ENCODE measurements at regions not wholly inside any gene's neighbourhood (a gene's known extent, or its start where the extent isn't known, plus 50 kb on each side); places are given as distances from the start of the nearest gene placed in this dataset.

- Histone ChIP-seq H3K27me3 (replicated peaks; ENCODE audit: control insufficient read depth, insufficient read depth, low read length) (no peaks in the 10 kb centered on the region; the same call in none of the 2 replicates), H3K36me3 (ENCODE audit: control insufficient read depth, insufficient read depth, low read length) (no peaks in the 10 kb centered on the region), H3K4me3 (replicated peaks; ENCODE audit: low read depth, low read length) (no peak overlapping the region)
- no peak for DNase-seq (ENCODE audit: extremely low read depth, insufficient read length)
- TF ChIP-seq CTCF (IDR thresholded peaks at IDR 0.05; ENCODE audit: insufficient read depth, low read length, poor library complexity, severe bottlenecking) = no peak
These were observed 322.3 kb downstream of the MYCN start for GRCh38 chr2:16262526-16263178.

GRCh38 chr2:16261791-16262190 lies 321.4 kb downstream of the MYCN start:
- H3K27me3 ChIP-seq (replicated peaks; ENCODE audit: control insufficient read depth, insufficient read depth, low read length) = no peaks in the 10 kb centered on the region; the same call in none of the 2 replicates
- H3K4me3 ChIP-seq (replicated peaks; ENCODE audit: low read depth, low read length) = no peak overlapping the region
- no peak for DNase-seq (ENCODE audit: extremely low read depth, insufficient read length)
- no peak for TF ChIP-seq CTCF (IDR thresholded peaks at IDR 0.05; ENCODE audit: insufficient read depth, low read length, poor library complexity, severe bottlenecking)
- no peaks in the 10 kb centered on the region for H3K36me3 ChIP-seq (ENCODE audit: control insufficient read depth, insufficient read depth, low read length)

GRCh38 chr2:16261071-16261470 lies 320.7 kb downstream of the MYCN start:
- H3K36me3 ChIP-seq (ENCODE audit: control insufficient read depth, insufficient read depth, low read length) = no peaks in the 10 kb centered on the region
- no peak for TF ChIP-seq CTCF (IDR thresholded peaks at IDR 0.05; ENCODE audit: insufficient read depth, low read length, poor library complexity, severe bottlenecking)
- no peaks in the 10 kb centered on the region; the same call in none of the 2 replicates for H3K27me3 ChIP-seq (replicated peaks; ENCODE audit: control insufficient read depth, insufficient read depth, low read length)
- no peak overlapping the region for H3K4me3 ChIP-seq (replicated peaks; ENCODE audit: low read depth, low read length)
- no peak for DNase-seq (ENCODE audit: extremely low read depth, insufficient read length)

GRCh38 chr2:16260041-16260830 lies 319.9 kb downstream of the MYCN start:
- TF ChIP-seq CTCF (IDR thresholded peaks at IDR 0.05; ENCODE audit: insufficient read depth, low read length, poor library complexity, severe bottlenecking) = no peak
- DNase-seq (ENCODE audit: extremely low read depth, insufficient read length) = no peak
- H3K36me3 ChIP-seq (ENCODE audit: control insufficient read depth, insufficient read depth, low read length) = no peaks in the 10 kb centered on the region
- no peaks in the 10 kb centered on the region; the same call in none of the 2 replicates for H3K27me3 ChIP-seq (replicated peaks; ENCODE audit: control insufficient read depth, insufficient read depth, low read length)
- no peak overlapping the region for H3K4me3 ChIP-seq (replicated peaks; ENCODE audit: low read depth, low read length)

GRCh38 chr2:16259010-16259409 lies 318.7 kb downstream of the MYCN start:
- Histone ChIP-seq H3K4me3 (replicated peaks; ENCODE audit: low read depth, low read length) (no peak overlapping the region), H3K27me3 (replicated peaks; ENCODE audit: control insufficient read depth, insufficient read depth, low read length) (no peaks in the 10 kb centered on the region; the same call in none of the 2 replicates), H3K36me3 (ENCODE audit: control insufficient read depth, insufficient read depth, low read length) (no peaks in the 10 kb centered on the region)
- DNase-seq (ENCODE audit: extremely low read depth, insufficient read length) = no peak
- no peak for TF ChIP-seq CTCF (IDR thresholded peaks at IDR 0.05; ENCODE audit: insufficient read depth, low read length, poor library complexity, severe bottlenecking)
